ENCODE measurements at regions not wholly inside any gene's neighbourhood (a gene's known extent, or its start where the extent isn't known, plus 50 kb on each side); places are given as distances from the start of the nearest gene placed in this dataset.
"Not testable (repeated sequence)": the region's sequence is repeated elsewhere in the genome, so short reads cannot be mapped to it uniquely, and the experiment has no call there.

DNA sequence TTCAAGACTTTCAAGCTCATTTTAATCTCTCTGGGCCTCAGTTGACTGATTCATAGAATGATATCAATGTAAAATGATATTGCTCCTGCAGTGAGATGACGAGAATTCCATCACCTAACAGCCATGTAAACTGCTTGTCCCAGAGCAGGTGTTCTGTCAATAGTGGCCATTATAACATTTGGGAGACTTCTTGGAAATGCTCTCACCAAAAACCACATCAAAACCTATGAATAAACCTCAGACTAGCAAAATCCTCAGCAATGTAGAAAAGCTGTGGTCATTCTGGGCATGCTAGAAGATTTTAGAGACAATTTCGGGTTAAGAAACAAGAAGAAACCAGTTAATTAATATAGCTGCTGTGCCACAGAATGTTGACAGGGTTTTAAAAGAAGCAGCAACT lies 225.4 kb downstream of the FRK start:
- ChIA-PET POLR2A (no interaction called here), CTCF (no interaction called here)
- no peak for DNase-seq
- Histone ChIP-seq H3K27me3 (replicated peaks in 2 of 5; ENCODE audit: control insufficient read depth in 4 of 5, insufficient read depth in 5 of 5, low read length in 4 of 5) (peaks cover 0 to 3% (median 0%) of the 10 kb centered on the region in 5 experiments), H3K4me1 (ENCODE audit: control extremely low read depth in 1 of 4, control insufficient read depth in 4 of 4, insufficient read depth in 4 of 4, low read length in 3 of 4) (no peaks in the 10 kb centered on the region), H3K4me3 (ENCODE audit: control insufficient read depth in 1 of 7, extremely low read depth in 1 of 7, insufficient read depth in 4 of 7, low read depth in 2 of 7, low read length in 6 of 7) (no peak overlapping the region), H3K9me3 (ENCODE audit: control extremely low read depth in 1 of 5, control insufficient read depth in 4 of 5, insufficient read depth in 2 of 5, low read depth in 1 of 5, low read length in 4 of 5) (no peaks in the 10 kb centered on the region), H3K27ac (ENCODE audit: insufficient read depth in 1 of 2, low read depth in 1 of 2, low read length in 2 of 2, poor library complexity in 1 of 2, severe bottlenecking in 2 of 2) (no peak overlapping the region), H3K36me3 (ENCODE audit: control insufficient read depth in 4 of 4, insufficient read depth in 4 of 4, low read length in 3 of 4) (no peaks in the 10 kb centered on the region)
- 92% methylated on average over 1 of the region's 2 CpGs for WGBS (ENCODE audit: insufficient coverage)

DNA sequence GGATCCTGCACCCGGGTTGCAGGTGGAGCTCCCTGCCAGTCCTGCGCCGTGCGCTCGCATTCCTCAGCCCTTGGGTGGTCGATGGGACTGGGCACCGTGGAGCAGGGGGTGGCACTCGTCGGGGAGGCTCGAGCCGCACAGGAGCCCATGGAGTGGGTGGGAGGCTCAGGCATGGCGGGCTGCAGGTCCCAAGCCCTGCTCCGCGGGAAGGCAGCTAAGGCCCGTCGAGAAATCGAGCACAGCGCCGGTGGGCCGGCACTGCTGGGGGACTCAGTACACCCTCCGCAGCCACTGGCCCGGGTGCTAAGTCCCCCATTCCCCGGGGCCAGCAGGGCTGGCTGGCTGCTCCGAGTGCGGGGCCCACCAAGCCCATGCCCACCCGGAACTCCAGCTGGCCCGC lies 226.1 kb downstream of the FRK start:
- H3K36me3 ChIP-seq (ENCODE audit: control insufficient read depth in 4 of 4, insufficient read depth in 4 of 4, low read length in 3 of 4); H3K27me3 ChIP-seq (replicated peaks in 2 of 5; ENCODE audit: control insufficient read depth in 4 of 5, insufficient read depth in 5 of 5, low read length in 4 of 5); POLR2A ChIA-PET; H3K4me3 ChIP-seq (ENCODE audit: control insufficient read depth in 1 of 7, extremely low read depth in 1 of 7, insufficient read depth in 4 of 7, low read depth in 2 of 7, low read length in 6 of 7); DNase-seq; CTCF ChIA-PET; H3K9me3 ChIP-seq (ENCODE audit: control extremely low read depth in 1 of 5, control insufficient read depth in 4 of 5, insufficient read depth in 2 of 5, low read depth in 1 of 5, low read length in 4 of 5); H3K4me1 ChIP-seq (ENCODE audit: control extremely low read depth in 1 of 4, control insufficient read depth in 4 of 4, insufficient read depth in 4 of 4, low read length in 3 of 4); H3K27ac ChIP-seq (ENCODE audit: insufficient read depth in 1 of 2, low read depth in 1 of 2, low read length in 2 of 2, poor library complexity in 1 of 2, severe bottlenecking in 2 of 2): not testable (repeated sequence)
- WGBS (ENCODE audit: insufficient coverage) = 87% methylated on average over 6 of the region's 27 CpGs

DNA sequence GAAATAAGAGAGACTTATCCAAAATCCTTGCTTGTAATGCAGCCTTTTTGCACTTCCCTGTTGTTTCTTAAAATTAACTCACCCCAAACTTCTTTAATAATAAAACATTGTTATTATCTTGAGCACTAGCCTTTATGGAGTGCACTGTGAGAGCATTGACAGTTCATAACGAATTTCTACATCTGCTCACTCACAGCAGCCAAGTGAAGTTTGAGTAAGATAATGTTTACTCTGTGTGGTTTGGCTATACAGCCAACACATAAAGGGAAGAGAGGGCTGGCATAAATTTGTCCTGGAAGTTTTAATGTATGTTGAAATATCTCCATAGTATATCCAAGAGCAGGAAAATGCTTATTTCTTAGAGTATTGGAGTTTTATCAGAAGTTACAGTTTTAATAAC lies 227.9 kb downstream of the FRK start:
- no peak for DNase-seq
- ChIA-PET POLR2A (no interaction called here), CTCF (no interaction called here)
- Histone ChIP-seq H3K27ac (ENCODE audit: insufficient read depth in 1 of 2, low read depth in 1 of 2, low read length in 2 of 2, poor library complexity in 1 of 2, severe bottlenecking in 2 of 2) (no peak overlapping the region), H3K36me3 (ENCODE audit: control insufficient read depth in 4 of 4, insufficient read depth in 4 of 4, low read length in 3 of 4) (no peaks in the 10 kb centered on the region), H3K27me3 (replicated peaks in 2 of 5; ENCODE audit: control insufficient read depth in 4 of 5, insufficient read depth in 5 of 5, low read length in 4 of 5) (peaks cover 0 to 3% (median 0%) of the 10 kb centered on the region in 5 experiments), H3K4me1 (ENCODE audit: control extremely low read depth in 1 of 4, control insufficient read depth in 4 of 4, insufficient read depth in 4 of 4, low read length in 3 of 4) (no peaks in the 10 kb centered on the region), H3K9me3 (ENCODE audit: control extremely low read depth in 1 of 5, control insufficient read depth in 4 of 5, insufficient read depth in 2 of 5, low read depth in 1 of 5, low read length in 4 of 5) (no peaks in the 10 kb centered on the region), H3K4me3 (ENCODE audit: control insufficient read depth in 1 of 7, extremely low read depth in 1 of 7, insufficient read depth in 4 of 7, low read depth in 2 of 7, low read length in 6 of 7) (no peak overlapping the region)
- 80% methylated on average over 1 of the region's 1 CpG for WGBS (ENCODE audit: insufficient coverage)

DNA sequence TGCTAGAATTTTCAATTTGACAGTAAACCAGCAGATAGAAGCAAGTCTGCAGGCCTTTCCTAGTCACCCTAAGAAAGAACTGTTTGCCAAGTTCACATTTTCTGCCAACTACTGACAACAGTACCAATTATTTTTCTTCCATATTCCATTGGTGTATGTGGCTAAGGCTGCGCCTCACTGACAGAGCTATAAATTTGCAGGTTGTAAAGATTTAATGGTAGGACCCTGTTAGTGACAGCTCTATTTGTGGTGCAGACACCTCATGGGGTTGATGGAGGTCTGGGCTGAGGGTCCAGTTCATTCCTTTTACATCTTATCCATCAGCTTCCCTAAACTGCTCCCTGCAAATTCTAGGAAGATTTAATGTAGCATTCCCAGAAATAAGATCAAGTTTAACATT lies 228.5 kb downstream of the FRK start:
- Histone ChIP-seq H3K4me3 (ENCODE audit: control insufficient read depth in 1 of 7, extremely low read depth in 1 of 7, insufficient read depth in 4 of 7, low read depth in 2 of 7, low read length in 6 of 7) (no peak overlapping the region), H3K27me3 (replicated peaks in 2 of 5; ENCODE audit: control insufficient read depth in 4 of 5, insufficient read depth in 5 of 5, low read length in 4 of 5) (peaks cover 0 to 3% (median 0%) of the 10 kb centered on the region in 5 experiments), H3K9me3 (ENCODE audit: control extremely low read depth in 1 of 5, control insufficient read depth in 4 of 5, insufficient read depth in 2 of 5, low read depth in 1 of 5, low read length in 4 of 5) (no peaks in the 10 kb centered on the region), H3K36me3 (ENCODE audit: control insufficient read depth in 4 of 4, insufficient read depth in 4 of 4, low read length in 3 of 4) (no peaks in the 10 kb centered on the region), H3K4me1 (ENCODE audit: control extremely low read depth in 1 of 4, control insufficient read depth in 4 of 4, insufficient read depth in 4 of 4, low read length in 3 of 4) (no peaks in the 10 kb centered on the region), H3K27ac (ENCODE audit: insufficient read depth in 1 of 2, low read depth in 1 of 2, low read length in 2 of 2, poor library complexity in 1 of 2, severe bottlenecking in 2 of 2) (no peak overlapping the region)
- WGBS (ENCODE audit: insufficient coverage) = no CpG with 5 or more reads among the region's 1 CpG
- no peak for DNase-seq
- CTCF ChIA-PET = no interaction called here
- POLR2A ChIA-PET = no interaction called here

DNA sequence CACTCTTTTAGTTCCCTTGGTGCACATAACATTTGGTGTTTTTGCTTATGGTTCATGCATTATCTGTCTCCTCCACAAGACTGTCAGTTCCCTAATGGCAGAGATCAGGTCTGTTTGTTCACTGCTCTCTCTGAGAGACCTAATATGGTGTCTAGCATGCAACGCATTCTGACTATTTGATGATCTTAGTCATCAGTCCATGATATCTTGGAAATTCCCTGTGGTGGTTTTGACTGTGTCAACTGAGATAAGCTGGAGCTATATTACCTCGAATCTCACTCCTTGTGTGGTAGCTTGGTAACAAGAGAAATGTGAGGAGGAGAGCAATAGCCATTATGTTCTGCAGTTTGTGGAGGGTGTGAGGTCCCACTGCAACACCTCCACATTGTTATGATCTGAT lies 229.8 kb downstream of the FRK start:
- POLR2A ChIA-PET = no interaction called here

DNA sequence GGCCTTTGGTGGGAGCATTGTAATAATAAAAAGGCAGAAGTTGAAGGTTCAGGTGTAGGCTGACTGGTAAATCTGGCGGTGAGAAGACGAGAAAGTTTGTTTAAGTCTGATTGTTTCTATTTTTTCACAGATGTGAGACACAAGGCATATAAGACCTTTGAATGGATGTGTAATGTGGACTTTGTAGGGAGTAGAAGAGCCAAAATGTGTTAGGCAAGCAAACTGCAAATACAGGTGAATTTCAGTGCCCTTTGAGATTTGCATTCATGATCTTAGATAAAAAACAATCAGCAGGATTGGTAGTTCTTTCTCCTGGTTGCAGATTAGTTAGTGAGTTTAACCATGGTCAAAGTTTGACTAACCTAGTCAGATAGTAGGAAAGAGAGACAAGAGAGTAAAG lies 238.9 kb downstream of the FRK start:
- no peak for DNase-seq
- POLR2A ChIA-PET = no interaction called here
- WGBS (ENCODE audit: insufficient coverage) = 100% methylated on average over 2 of the region's 2 CpGs
- Histone ChIP-seq H3K4me1 (ENCODE audit: control extremely low read depth in 1 of 4, control insufficient read depth in 4 of 4, insufficient read depth in 4 of 4, low read length in 3 of 4) (no peaks in the 10 kb centered on the region), H3K4me3 (ENCODE audit: control insufficient read depth in 1 of 7, extremely low read depth in 1 of 7, insufficient read depth in 4 of 7, low read depth in 2 of 7, low read length in 6 of 7) (no peak overlapping the region), H3K36me3 (ENCODE audit: control insufficient read depth in 4 of 4, insufficient read depth in 4 of 4, low read length in 3 of 4) (no peaks in the 10 kb centered on the region), H3K9me3 (ENCODE audit: control extremely low read depth in 1 of 5, control insufficient read depth in 4 of 5, insufficient read depth in 2 of 5, low read depth in 1 of 5, low read length in 4 of 5) (peaks cover 0 to 3% (median 0%) of the 10 kb centered on the region in 5 experiments), H3K27ac (ENCODE audit: insufficient read depth in 1 of 2, low read depth in 1 of 2, low read length in 2 of 2, poor library complexity in 1 of 2, severe bottlenecking in 2 of 2) (no peak overlapping the region), H3K27me3 (replicated peaks in 2 of 5; ENCODE audit: control insufficient read depth in 4 of 5, insufficient read depth in 5 of 5, low read length in 4 of 5) (no peaks in the 10 kb centered on the region)
- CTCF ChIA-PET = no interaction called here

More for the DNA sequence above, 229.8 kb downstream of the FRK start:
- no peak overlapping the region for H3K4me3 ChIP-seq (ENCODE audit: control insufficient read depth in 1 of 7, extremely low read depth in 1 of 7, insufficient read depth in 4 of 7, low read depth in 2 of 7, low read length in 6 of 7)
- H3K27me3 ChIP-seq (replicated peaks in 2 of 5; ENCODE audit: control insufficient read depth in 4 of 5, insufficient read depth in 5 of 5, low read length in 4 of 5) = peaks cover 0 to 3% (median 0%) of the 10 kb centered on the region in 5 experiments
- H3K4me1 ChIP-seq (ENCODE audit: control extremely low read depth in 1 of 4, control insufficient read depth in 4 of 4, insufficient read depth in 4 of 4, low read length in 3 of 4) = no peaks in the 10 kb centered on the region
- no peaks in the 10 kb centered on the region for H3K36me3 ChIP-seq (ENCODE audit: control insufficient read depth in 4 of 4, insufficient read depth in 4 of 4, low read length in 3 of 4)
- no peak for DNase-seq
- no peaks in the 10 kb centered on the region for H3K9me3 ChIP-seq (ENCODE audit: control extremely low read depth in 1 of 5, control insufficient read depth in 4 of 5, insufficient read depth in 2 of 5, low read depth in 1 of 5, low read length in 4 of 5)
- CTCF ChIA-PET = no interaction called here
- 100% methylated on average over 1 of the region's 2 CpGs for WGBS (ENCODE audit: insufficient coverage)
- no peak overlapping the region for H3K27ac ChIP-seq (ENCODE audit: insufficient read depth in 1 of 2, low read depth in 1 of 2, low read length in 2 of 2, poor library complexity in 1 of 2, severe bottlenecking in 2 of 2)

DNA sequence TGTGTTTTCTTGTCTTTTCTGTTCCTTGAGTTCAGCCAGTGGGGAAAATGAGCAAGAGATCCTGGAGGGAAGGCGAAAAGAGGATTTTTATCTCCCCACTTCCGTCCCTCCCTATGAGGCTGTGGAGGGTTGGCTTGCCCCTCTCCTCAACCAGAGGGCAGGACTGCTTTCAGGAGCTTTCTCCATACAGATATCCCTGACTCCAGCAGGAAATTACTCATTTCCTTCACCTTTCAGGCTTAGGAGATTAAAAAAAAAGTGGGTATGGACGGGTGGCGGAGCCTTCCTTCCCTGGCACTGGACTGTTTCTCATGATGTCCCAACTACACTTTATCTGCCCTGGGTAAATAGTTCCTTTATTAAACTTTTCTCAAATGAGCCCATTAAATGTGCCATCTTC lies 241.2 kb downstream of the FRK start:
- no peaks in the 10 kb centered on the region for H3K27me3 ChIP-seq (replicated peaks in 2 of 5; ENCODE audit: control insufficient read depth in 4 of 5, insufficient read depth in 5 of 5, low read length in 4 of 5)
- no peaks in the 10 kb centered on the region for H3K4me1 ChIP-seq (ENCODE audit: control extremely low read depth in 1 of 4, control insufficient read depth in 4 of 4, insufficient read depth in 4 of 4, low read length in 3 of 4)
- ChIA-PET POLR2A (no interaction called here), CTCF (no interaction called here)
- no peaks in the 10 kb centered on the region for H3K36me3 ChIP-seq (ENCODE audit: control insufficient read depth in 4 of 4, insufficient read depth in 4 of 4, low read length in 3 of 4)
- H3K27ac ChIP-seq (ENCODE audit: insufficient read depth in 1 of 2, low read depth in 1 of 2, low read length in 2 of 2, poor library complexity in 1 of 2, severe bottlenecking in 2 of 2) = no peak overlapping the region
- H3K9me3 ChIP-seq (ENCODE audit: control extremely low read depth in 1 of 5, control insufficient read depth in 4 of 5, insufficient read depth in 2 of 5, low read depth in 1 of 5, low read length in 4 of 5) = peaks cover 0 to 3% (median 0%) of the 10 kb centered on the region in 5 experiments
- 100% methylated on average over 4 of the region's 4 CpGs for WGBS (ENCODE audit: insufficient coverage)
- DNase-seq = no peak
- H3K4me3 ChIP-seq (ENCODE audit: control insufficient read depth in 1 of 7, extremely low read depth in 1 of 7, insufficient read depth in 4 of 7, low read depth in 2 of 7, low read length in 6 of 7) = no peak overlapping the region
